ENCODE measurements at regions not wholly inside any gene's neighbourhood (a gene's known extent, or its start where the extent isn't known, plus 50 kb on each side); places are given as distances from the start of the nearest gene placed in this dataset.
"Not testable (repeated sequence)": the region's sequence is repeated elsewhere in the genome, so short reads cannot be mapped to it uniquely, and the experiment has no call there.

DNA sequence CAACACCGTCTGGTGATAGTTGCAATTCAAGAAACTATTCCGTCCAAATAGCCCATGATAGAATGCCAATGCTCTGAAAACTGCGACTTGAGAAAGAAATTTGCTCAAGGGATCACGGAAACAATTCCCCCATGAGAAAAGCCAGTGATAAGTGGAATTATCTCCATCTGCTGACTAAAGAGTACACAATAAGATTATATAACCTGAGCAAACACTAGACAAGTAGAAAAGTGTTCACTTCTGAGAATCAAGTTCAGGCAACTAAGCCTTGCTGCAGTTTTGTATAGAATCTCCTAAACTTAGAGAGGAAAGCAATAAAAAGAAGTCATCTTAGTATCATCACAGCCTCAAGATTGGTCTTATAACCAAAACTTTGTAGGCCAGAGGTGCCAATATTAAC lies 336.3 kb upstream of the NRXN1 start:
- no peak for DNase-seq (ENCODE audit: low read depth)

DNA sequence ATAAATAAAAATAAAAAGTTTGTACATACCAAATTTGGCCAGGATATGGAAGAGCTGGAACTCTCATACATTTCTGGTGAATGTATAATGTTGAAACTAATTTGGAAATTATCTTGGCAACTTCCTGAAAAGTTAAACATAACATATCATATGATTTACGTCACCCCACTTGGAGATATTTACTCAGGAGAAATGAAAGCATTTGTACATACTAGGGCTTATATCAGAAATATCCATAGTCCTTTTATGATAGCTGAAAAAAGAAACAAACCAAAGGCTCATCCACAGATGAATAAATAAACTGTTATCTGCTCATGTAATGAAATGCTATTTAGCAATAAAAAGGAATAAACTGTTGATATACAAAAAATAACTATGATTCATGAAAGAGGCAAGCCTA lies 318.2 kb upstream of the NRXN1 start:
- DNase-seq (ENCODE audit: low read depth), result no peak

DNA sequence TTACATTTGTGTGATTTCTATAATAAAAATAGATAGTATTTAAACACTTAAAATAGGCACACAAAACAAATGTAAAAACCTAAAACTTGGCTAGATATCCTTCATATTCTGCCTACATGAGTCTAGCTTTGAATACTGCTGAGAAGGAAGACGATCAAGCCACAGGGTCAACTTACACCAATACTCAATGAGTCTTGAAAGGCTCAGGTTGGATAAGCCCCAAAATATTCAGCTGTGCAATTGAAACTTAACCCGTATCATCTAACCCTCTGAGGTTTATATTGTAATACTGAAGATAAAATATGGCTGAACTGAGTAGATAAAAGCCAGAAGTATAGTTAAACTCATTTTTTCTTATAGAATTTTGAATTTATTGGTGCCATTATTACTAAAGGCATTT lies 313.0 kb upstream of the NRXN1 start:
- no peak for DNase-seq (ENCODE audit: low read depth)

DNA sequence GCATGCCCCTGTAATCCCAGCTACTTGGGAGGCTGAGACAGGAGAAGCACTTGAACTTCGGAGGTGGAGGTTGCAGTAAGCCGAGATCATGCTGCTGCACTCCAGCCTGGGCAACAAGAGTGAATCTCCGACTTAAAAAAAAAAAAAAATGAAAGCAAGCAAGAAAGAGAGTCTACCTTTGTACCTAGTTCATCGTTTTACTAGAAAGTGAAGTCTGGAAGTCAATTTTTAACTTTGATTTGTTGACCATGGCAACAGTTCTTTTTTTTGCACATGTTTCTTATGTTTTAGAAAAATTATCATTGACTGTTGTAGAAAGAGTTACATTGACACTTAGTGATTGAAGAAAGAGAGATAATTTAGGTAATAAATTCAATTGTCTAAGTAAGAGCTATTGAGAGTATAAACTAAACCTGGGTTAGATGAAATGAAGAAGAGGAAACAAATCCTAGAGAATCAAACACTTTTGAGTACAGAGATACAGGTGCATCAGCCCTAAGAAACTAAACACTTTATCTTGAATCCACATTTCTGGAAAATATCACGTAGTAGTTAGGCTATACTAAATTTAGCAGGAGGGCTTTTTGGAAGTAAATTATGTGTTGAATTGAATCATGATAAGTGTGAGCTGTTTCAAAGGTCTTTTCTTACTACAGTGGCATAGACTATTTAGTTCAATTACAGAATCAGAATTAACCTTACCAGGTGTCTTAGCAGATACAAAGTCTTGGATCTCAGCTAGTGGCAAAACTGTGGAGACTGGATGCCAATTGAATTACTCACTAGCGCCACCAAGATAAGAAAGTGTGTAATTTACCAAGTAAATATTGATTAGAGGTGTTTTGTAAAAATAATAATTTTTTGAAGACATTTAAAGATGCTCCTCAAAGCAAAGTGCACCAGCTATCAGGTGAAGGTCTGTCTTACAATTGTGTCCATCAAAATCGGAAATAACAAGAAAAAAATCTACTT lies 303.4 kb upstream of the NRXN1 start:
- DNase-seq (ENCODE audit: low read depth), result no peak

DNA sequence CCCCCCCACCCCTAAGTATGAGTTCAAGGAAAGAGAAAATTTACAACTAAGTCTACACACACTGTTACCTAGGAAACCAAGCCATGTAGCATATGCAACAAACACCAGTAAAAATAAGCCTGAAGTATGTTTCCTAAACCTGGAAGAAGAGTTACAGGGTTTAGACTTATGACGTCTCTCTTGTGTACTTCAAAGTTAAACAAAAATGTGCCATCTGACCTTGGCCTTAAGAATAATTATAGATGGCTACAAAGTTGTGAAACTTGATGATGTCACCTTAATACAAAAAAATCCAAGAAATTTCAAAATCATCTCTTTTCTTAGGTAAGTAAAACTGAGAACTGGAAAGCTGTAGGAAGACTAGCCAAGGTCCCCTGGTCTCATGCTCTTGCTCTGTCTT lies 297.6 kb upstream of the NRXN1 start:
- no peak for DNase-seq (ENCODE audit: low read depth)

DNA sequence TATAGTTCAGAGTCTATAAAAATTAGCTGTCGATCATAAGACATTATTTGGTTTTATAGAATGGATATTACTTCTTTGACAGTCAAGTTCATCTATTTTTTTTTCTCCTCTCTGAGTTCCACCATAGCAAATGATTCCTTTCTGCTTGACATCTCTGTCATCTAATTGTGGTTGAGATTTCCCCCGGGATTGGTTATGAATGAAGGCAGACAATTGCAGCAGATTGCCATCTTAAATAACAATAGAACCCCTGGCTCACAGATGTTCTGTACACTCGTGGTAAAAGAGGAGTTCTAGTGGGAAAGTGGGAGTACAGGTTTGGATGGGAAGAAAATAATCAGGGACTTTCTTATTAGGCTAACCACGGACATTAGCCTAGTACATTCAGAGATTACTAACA lies 292.1 kb upstream of the NRXN1 start:
- no peak for DNase-seq (ENCODE audit: low read depth)

DNA sequence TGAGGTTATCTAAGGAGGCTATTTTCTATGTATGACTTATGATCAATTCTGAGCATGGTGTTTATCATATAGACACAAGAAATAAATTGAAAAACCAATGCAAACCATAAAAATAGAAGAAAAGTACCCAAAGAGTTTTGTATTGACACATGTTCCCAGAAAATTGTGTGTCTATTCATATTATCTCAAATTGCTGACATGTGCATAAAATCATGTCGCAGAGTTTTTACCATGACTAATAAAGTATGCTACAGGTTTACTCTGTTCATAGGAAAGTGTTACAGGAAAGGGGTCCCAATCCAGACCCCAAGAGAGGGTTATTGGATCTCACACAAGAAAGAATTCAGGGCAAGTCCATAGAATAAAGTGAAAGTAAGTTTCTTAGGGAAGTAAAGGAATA lies 290.7 kb upstream of the NRXN1 start:
- DNase-seq (ENCODE audit: low read depth), result no peak

DNA sequence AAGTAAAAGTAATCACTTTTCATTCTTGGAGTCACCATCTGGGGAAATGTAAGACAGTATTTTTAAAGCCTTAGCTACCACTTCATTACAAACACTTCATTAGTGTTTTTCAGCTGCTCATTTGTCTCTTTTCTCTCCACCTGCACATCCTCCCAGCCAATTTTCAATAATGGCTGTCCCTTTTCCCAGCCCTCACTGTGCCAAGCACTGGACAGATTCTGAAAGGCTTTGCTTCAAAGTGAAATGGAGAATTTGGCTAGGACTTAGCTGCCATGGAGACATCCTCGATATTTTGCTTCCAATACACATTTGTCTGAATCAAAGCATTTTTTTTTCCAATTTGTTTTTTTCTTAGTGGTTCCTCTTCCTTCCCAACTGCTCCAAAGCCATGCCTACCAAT lies 272.4 kb upstream of the NRXN1 start:
- no peak for DNase-seq (ENCODE audit: low read depth)

DNA sequence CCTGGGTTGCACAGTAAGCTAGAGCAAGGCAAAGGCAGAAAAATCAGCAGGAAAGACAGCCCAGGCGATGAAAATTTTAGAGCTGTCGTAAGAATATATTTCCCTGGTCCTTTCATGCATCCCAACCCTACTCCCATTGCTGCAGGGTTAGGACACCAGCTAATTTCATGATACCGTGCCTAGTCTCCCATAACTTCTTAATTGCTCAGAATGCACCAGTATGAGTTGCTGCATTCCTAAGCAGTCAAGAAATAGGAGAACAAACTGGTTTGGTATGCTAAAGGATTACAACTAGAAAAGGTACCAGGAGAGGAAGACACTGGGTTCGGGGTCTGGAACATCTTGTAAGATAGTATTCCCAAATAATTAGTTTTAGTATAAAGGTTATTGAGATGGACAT lies 269.4 kb upstream of the NRXN1 start:
- DNase-seq (ENCODE audit: low read depth), result no peak

DNA sequence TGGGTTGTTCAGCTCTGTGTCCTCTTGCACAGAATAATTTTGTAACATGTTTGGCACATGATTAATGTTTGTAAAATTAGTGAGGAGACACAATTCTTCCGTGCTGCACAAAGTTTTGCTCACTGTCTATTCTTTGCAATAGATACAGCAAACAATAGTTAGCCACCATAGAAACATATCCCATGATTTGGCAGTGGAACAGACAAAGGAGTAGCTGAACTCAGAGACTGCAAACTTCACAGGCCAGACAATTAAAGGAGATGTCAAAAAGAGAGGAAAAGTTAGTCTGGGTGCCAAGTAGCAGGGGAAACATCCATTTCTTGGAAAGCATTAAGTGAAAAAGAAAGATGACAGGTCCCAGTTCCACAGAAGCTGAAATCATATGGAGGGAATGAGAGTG lies 267.4 kb upstream of the NRXN1 start:
- DNase-seq (ENCODE audit: low read depth), result no peak

DNA sequence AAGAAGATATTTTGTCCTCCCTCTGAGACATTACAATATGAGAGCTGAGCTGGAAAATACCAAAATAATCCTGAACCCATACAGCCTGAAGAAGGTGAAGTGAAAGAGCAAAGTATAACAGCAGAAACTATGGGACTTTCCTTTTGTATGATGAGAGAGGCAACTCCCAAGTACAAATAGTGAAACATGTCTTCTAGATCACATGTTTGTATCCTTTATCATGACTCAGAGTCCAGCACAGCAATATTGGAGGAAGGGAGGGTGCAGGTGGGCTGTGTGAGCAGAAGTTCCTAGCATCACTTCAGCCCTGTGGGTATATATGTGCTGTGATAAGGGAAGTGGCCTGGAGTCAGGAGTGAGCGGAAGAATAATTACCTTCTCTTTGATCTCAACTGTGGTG lies 265.6 kb upstream of the NRXN1 start:
- DNase-seq (ENCODE audit: low read depth), result no peak

DNA sequence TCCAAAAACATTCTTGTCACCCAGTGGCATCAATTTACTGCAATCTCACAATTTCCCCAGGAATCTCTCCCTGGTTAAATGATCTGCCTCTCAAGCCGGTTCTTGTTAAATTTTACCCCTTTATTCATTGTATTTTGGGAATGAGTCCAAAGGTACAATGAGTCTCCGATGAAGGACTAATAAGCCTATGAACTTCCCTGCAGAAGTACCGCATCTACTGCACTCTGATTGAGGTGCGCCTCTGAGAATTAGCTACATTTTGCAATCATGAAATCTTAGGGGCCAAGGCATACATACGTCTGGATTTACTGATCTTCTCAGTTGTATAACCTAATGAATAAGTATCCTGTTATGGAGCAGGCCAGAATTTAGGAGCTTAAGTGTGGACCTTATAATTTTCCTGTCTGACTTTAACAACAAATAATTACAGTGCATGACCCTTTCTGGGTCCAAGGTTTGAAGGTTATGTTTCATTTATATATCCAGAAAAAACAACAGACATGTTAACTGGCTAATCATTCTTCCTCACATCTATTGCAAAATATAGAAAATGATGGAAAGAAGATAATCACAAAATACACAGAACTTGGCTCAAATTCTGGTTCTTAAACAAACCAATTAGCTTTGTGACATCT lies 261.8 kb upstream of the NRXN1 start:
- no peak for DNase-seq (ENCODE audit: low read depth)

DNA sequence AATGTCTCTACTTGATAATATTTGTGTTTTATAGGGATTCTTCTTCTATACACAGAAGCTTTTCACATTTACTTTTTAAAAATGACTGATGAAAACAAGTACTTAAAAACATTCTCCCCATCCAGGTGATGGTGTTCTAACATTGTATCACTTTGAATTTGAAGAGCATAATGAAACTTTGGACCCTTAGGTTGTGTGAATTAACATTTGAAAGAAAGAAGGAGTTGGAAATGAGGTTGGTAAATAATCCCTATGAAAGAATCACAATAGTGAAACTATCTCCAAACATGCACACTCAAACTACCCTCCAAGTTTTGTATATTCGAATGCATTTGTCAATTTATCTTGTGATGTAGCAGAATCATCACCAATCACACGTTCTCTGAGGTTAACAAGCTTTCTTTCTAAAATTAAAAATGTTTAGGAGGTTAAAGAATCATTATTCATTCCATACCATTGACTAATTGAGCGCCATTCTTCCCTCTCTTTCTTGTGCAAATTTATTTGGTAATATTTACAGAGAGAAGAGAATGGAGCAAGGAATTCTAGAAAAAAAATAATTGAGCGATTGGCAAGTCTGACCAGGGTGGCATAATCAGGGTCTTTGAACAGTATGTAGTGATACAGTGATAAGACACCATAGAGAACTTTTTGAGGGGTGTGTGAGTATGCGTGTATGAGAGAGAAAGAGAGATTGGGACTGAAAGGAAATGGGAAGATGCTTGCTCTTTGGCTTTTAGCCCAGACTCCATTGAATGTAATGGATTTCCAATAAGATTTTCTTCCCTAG lies 260.0 kb upstream of the NRXN1 start:
- DNase-seq (ENCODE audit: low read depth), result no peak

DNA sequence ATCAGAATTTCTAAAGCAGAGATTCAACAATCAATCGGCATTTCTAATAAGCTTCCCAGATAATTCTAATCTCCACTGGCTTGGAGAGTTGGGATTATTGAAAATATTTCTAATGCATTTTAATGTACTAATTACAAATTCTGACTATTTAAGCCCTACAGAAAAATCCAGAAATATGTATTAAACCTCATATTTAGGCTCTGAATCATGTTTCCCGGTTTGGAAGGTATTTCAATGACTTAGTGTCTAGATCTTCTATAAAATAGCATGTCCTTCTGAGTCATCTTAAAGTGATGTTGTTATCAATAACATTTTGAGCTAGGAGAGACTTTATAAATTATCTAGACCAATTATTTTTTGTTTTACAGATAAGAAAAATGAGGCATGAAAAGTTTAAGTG lies 258.8 kb upstream of the NRXN1 start:
- no peak for DNase-seq (ENCODE audit: low read depth)

DNA sequence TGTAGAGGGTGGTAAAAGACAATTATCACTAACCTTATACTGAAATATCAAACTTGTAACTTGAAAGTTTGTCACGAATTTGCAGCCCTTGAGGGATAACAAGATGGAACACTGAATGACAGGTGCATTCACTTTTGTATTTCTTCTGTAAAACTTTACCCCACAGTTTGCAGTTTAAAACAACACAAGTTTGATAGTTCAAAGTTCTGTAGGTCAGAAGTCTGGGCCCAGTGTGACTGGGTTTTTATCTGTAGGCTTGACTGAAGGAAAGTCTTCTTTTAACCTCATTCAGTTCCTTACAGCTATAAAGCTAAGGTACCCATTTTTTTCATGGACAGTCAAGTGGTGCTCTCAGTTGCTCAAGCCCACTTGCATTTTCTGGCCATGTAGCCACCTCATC lies 257.1 kb upstream of the NRXN1 start:
- DNase-seq (ENCODE audit: low read depth), result no peak

DNA sequence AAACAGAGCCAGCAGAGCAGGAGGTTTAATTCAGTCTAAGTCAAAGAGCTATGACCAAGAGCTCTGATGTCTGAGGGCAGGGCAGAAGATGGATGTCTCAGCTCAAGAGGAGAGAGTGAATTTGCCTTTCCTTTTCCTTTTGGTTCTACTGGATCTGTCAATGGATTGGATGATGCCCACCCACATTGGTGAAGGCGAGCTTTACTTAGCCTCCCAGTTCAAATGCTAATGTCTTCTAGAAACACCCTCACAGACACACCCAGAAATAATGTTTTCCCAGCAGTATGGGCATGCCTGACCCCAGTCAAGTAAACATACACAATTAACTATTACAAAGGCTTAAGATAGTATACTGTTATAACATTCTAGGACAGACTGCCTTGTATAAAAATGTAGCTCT lies 236.3 kb upstream of the NRXN1 start:
- DNase-seq (ENCODE audit: low read depth), result no peak

DNA sequence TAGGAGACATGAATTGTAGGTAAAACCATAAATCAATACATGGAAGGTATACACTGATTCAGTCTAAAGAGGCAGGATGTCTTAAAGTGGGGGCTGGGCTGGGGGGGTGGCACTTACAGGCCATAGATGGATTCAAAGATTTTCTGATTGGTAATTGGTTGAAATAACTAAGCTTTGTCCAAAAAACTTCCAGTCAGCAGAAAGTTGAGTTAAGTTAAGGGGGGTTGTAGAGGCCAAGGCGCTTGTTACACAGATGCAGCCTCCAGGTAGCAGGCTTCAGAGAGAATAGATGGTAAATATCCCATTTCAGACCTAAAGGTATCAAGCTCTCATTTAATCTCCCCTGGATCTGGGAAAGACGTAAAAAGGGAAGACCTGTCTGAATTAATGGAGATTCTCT lies 233.6 kb upstream of the NRXN1 start:
- no peak for DNase-seq (ENCODE audit: low read depth)

DNA sequence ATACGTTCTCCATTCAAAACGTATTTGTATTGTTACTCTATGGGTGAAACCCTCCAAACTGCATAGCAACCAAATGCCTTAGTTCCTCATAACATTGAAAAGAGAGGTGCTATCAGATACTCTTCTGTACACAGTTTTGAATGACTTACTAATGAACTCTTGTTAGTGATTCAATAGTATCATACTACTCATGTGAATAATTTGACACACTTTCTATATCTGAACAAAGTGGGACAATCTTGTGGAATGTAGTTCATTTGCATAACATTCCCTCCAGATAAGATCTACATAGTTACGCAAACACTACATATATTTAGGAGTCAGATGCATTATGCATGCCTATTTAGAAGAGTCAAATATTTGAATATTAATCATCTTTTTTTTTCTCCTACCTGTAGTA lies 232.0 kb upstream of the NRXN1 start:
- no peak for DNase-seq (ENCODE audit: low read depth)

DNA sequence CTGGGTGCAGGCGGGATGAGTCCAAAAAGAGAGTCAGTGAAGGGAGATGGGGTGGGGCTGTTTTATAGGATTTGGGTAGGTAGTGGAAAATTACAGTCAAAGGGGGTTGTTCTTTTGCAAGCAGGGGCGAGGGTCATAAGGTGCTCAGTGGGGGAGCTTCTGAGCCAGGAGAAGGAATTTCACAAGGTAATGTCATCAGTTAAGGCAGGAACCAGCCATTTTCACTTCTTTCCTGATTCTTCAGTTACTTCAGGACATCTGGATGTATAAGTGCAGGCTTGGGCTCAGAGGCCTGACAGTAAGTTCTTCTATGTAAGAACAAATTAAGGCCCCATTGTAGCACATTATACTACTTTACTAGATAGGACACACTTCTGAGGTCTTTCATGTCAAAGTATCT lies 231.2 kb upstream of the NRXN1 start:
- DNase-seq (ENCODE audit: low read depth), result not testable (repeated sequence)

DNA sequence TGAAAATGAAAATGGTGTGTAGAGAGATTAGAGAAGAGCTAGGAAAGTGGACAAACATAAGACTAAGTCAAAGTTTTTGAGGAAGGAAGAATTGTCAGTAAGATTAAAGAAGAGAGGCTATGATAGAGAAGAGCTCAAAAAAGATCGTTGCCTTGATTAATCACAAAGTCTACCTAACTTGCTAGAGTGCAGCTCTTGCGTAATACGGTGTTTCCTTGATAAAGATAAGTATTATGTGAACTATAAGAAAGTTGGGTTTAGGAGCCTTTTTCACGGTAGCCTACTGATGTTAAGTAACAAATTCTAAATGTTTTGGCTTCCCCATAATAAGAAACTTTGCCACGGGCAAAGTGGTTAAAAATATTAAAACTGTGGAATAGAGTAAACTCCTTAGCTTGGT lies 226.4 kb upstream of the NRXN1 start:
- no peak for DNase-seq (ENCODE audit: low read depth)

DNA sequence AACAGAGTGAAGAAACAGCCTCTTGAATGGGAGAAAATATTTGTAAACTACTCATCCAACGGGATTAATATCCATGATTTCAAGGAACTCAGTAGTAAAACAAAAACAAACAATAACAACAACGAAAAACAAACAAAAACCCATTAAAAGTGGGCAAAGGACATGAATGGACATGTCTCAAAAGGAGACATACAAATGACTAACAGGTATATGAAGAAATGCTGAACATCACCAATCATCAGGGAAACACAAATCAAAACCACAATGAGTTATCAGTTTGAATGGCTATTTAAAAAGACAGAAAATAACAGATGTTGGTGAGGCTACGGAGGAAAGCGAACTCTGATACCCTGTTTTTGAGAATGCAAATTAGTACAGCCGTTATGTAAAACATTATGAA lies 224.8 kb upstream of the NRXN1 start:
- DNase-seq (ENCODE audit: low read depth), result no peak

DNA sequence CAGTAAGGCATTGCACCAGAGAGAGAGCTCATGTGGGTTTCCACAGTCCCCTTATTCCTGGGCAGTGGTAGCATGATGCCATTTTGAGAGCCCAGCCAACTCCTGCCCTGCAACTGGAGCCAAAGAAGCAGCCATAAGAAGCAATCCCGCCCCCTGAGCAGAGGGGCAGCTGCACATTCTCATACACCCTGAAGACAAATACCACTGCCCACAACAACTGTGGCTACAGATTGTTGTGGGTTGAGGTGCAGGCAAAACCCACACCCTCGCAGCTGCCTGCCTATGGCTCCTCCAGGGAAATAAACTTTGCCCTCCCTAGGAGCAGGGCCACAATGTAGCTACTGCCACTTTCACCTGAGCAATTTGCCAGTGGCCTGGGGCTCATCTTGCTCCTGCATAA lies 219.4 kb upstream of the NRXN1 start:
- DNase-seq (ENCODE audit: low read depth), result no peak
